Hepatocyte (in vitro differentiated cells): ENCODE measurements at regions not wholly inside any gene's neighbourhood (a gene's known extent, or its start where the extent isn't known, plus 50 kb on each side); places are given as distances from the start of the nearest gene placed in this dataset. TPM values are rescaled to one million over a fixed set of nuclear protein-coding genes. Genes with fewer than 3 reads are reported as not detected.

Experiments used
- DNase-seq: peaks from one replicate; pipeline ENCODE4 v3.0.0-alpha.2; 2016; ENCODE audit warnings: low spot score
- H2AFZ ChIP-seq: fragments of 200-600 bp; sonication (generic); 2 replicates; pipeline ENCODE4 v1.6.0; 2016; ENCODE audit warnings: antibody characterized with exemption, mild to moderate bottlenecking
- H3K27ac ChIP-seq: fragments of 200-600 bp; sonication (generic); 2 replicates; pipeline ENCODE4 v1.5.1; 2016; ENCODE audit warnings: mild to moderate bottlenecking
- H3K27me3 ChIP-seq: fragments of 200-600 bp; sonication (generic); 2 replicates; pipeline ENCODE4 v1.6.1; 2016
- H3K36me3 ChIP-seq: fragments of 200-600 bp; sonication (generic); replicated peaks from 2 replicates; pipeline ENCODE4 v1.5.1; 2016; ENCODE audit warnings: low read depth; ENCODE audit not compliant: insufficient read depth
- H3K4me1 ChIP-seq: fragments of 200-600 bp; sonication (generic); 2 replicates; pipeline ENCODE4 v1.5.1; 2016; ENCODE audit warnings: mild to moderate bottlenecking, moderate library complexity; ENCODE audit not compliant: insufficient read depth
- H3K4me2 ChIP-seq: fragments of 200-600 bp; sonication (generic); 2 replicates; pipeline ENCODE4 v1.6.0; 2016
- H3K4me3 ChIP-seq: fragments of 200-600 bp; sonication (generic); 2 replicates; pipeline ENCODE4 v1.5.1; 2016; ENCODE audit warnings: mild to moderate bottlenecking
- H3K79me2 ChIP-seq: fragments of 200-600 bp; sonication (generic); 2 replicates; pipeline ENCODE4 v1.6.0; 2017; ENCODE audit warnings: mild to moderate bottlenecking
- H3K9me2 ChIP-seq: fragments of 200-600 bp; sonication (generic); replicated peaks from 2 replicates; pipeline ENCODE4 v1.6.0; 2017; ENCODE audit warnings: mild to moderate bottlenecking; ENCODE audit not compliant: insufficient read depth
- H3K9me3 ChIP-seq: fragments of 200-600 bp; sonication (generic); 2 replicates; pipeline ENCODE4 v1.5.1; 2016; ENCODE audit warnings: low read depth, mild to moderate bottlenecking
- H4K20me1 ChIP-seq: fragments of 200-600 bp; sonication (generic); 2 replicates; pipeline ENCODE4 v1.6.0; 2016; ENCODE audit warnings: mild to moderate bottlenecking; ENCODE audit not compliant: insufficient read depth, poor library complexity, severe bottlenecking
- CTCF ChIP-seq: fragments of 200-600 bp; sonication (generic); IDR thresholded peaks from 2 replicates; pipeline ENCODE4 v1.5.1; 2016; ENCODE audit warnings: antibody characterized with exemption, mild to moderate bottlenecking; ENCODE audit not compliant: poor library complexity
- EZH2 ChIP-seq: fragments of 200-600 bp; sonication (generic); IDR thresholded peaks from 2 replicates; pipeline ENCODE4 v1.6.1; 2016; ENCODE audit warnings: antibody characterized with exemption, mild to moderate bottlenecking, borderline replicate concordance
- EZH2phosphoT487 ChIP-seq: fragments of 200-600 bp; sonication (generic); IDR thresholded peaks from one replicate; pipeline ENCODE4 v1.6.1; 2018; ENCODE audit warnings: antibody characterized with exemption, mild to moderate bottlenecking, low read depth, moderate library complexity; ENCODE audit not compliant: unreplicated experiment, severe bottlenecking
- WGBS: methylation state at CpG from one replicate; pipeline ENCODE4 v1.1.6; 2016; ENCODE audit warnings: low lambda C conversion rate; ENCODE audit errors: missing lambda C conversion rate; 5-methylcytosine and 5-hydroxymethylcytosine counted together
- small RNA-seq: library from RNA; depleted of rRNA; stranded (forward); fragments of <200 nt; gene quantifications from one replicate; pipeline ENCODE3, GENCODE V24; 2014

- no peaks in the 10 kb centered on the region for H3K9me3 ChIP-seq
- no peaks in the 10 kb centered on the region for H3K9me2 ChIP-seq
- H3K4me3 ChIP-seq: no peak overlapping the region
- TF ChIP-seq CTCF (no peak), EZH2 (no peak), EZH2phosphoT487 (no peak)
- WGBS: 29% methylated on average over 1 of the region's 1 CpG
- H3K36me3 ChIP-seq: no peaks in the 10 kb centered on the region
- no peaks in the 10 kb centered on the region for H3K4me1 ChIP-seq
- no peak overlapping the region for H3K4me2 ChIP-seq
- H3K27ac ChIP-seq: no peak overlapping the region
- H4K20me1 ChIP-seq: no peaks in the 10 kb centered on the region
- no peaks in the 10 kb centered on the region for H3K79me2 ChIP-seq
- no peak overlapping the region for H2AFZ ChIP-seq
- H3K27me3 ChIP-seq: no peaks in the 10 kb centered on the region
- DNase-seq: no peak
Observed at GRCh38 chr4:148503681-148504080, 61.5 kb upstream of the NR3C2 start.

- TF ChIP-seq CTCF: no peak
- TF ChIP-seq EZH2phosphoT487: no peak
- no peak for TF ChIP-seq EZH2
- no peaks in the 10 kb centered on the region for H3K27me3 ChIP-seq
- no peak overlapping the region for H2AFZ ChIP-seq
- no peaks in the 10 kb centered on the region for H3K36me3 ChIP-seq
- WGBS: 85% methylated on average over 2 of the region's 2 CpGs
- no peak overlapping the region for H3K4me2 ChIP-seq
- no peaks in the 10 kb centered on the region for H3K4me1 ChIP-seq
- no peak overlapping the region for H3K4me3 ChIP-seq
- no peaks in the 10 kb centered on the region for H4K20me1 ChIP-seq
- H3K79me2 ChIP-seq: no peaks in the 10 kb centered on the region
- H3K27ac ChIP-seq: no peak overlapping the region
- no peak for DNase-seq
- no peaks in the 10 kb centered on the region for H3K9me3 ChIP-seq
- no peaks in the 10 kb centered on the region for H3K9me2 ChIP-seq
Observed at GRCh38 chr4:148497258-148497657, 55.0 kb upstream of the NR3C2 start.

GRCh38 chr4:148495463-148495862, 53.2 kb upstream of the NR3C2 start:
- H2AFZ ChIP-seq: no peak overlapping the region
- no peaks in the 10 kb centered on the region for H4K20me1 ChIP-seq
- TF ChIP-seq EZH2: no peak
- no peak for TF ChIP-seq EZH2phosphoT487
- no peak for TF ChIP-seq CTCF
- H3K4me2 ChIP-seq: no peak overlapping the region
- H3K36me3 ChIP-seq: no peaks in the 10 kb centered on the region
- no peaks in the 10 kb centered on the region for H3K79me2 ChIP-seq
- H3K4me3 ChIP-seq: no peak overlapping the region
- no peaks in the 10 kb centered on the region for H3K27me3 ChIP-seq
- no peaks in the 10 kb centered on the region for H3K9me3 ChIP-seq
- no peak overlapping the region for H3K27ac ChIP-seq
- H3K4me1 ChIP-seq: no peaks in the 10 kb centered on the region
- 97% methylated on average over 1 of the region's 1 CpG for WGBS
- no peaks in the 10 kb centered on the region for H3K9me2 ChIP-seq
- DNase-seq: no peak

Small RNA genes lying in the stretch of these regions (small RNA-seq; reads per million reads assigned to genes)
- not detected for gene RNA5SP166
- not detected for gene RNU7-197P
